T-helper 1 cell treated with Interleukin-12 subunit alpha and Interleukin-12 subunit beta and Interleukin-4 antibody, amounts not matched to agents 30 μg/mL and 1 μg/mL, for 36 hours (primary cell): ENCODE measurements at regions not wholly inside any gene's neighbourhood (a gene's known extent, or its start where the extent isn't known, plus 50 kb on each side); places are given as distances from the start of the nearest gene placed in this dataset.

ENCODE experiments used
- H3K27ac Mint-ChIP-seq: one replicate; pipeline ENCODE4 v1.8.0; 2021; ENCODE audit warnings: mild to moderate bottlenecking, mixed read lengths
- H3K27me3 Mint-ChIP-seq: one replicate; pipeline ENCODE4 v1.8.0; 2021; ENCODE audit warnings: low read depth, mixed read lengths
- H3K36me3 Mint-ChIP-seq: one replicate; pipeline ENCODE4 v1.8.0; 2021; ENCODE audit warnings: low read depth, mixed read lengths
- H3K4me1 Mint-ChIP-seq: one replicate; pipeline ENCODE4 v1.8.0; 2021; ENCODE audit warnings: low read depth, mixed read lengths
- H3K4me3 Mint-ChIP-seq: one replicate; pipeline ENCODE4 v1.8.0; 2021; ENCODE audit warnings: mild to moderate bottlenecking, moderate library complexity, mixed read lengths
- H3K9me3 Mint-ChIP-seq: one replicate; pipeline ENCODE4 v1.8.0; 2021; ENCODE audit warnings: mixed read lengths

GRCh38 chr2:82268446-82268845 lies 1963.9 kb upstream of the LRRTM1 start:
- Mint-ChIP-seq H3K27ac (no peak overlapping the region), H3K27me3 (no peaks in the 10 kb centered on the region), H3K4me1 (no peaks in the 10 kb centered on the region), H3K36me3 (no peaks in the 10 kb centered on the region), H3K9me3 (peaks cover 18% of the 10 kb centered on the region), H3K4me3 (no peak overlapping the region)

DNA sequence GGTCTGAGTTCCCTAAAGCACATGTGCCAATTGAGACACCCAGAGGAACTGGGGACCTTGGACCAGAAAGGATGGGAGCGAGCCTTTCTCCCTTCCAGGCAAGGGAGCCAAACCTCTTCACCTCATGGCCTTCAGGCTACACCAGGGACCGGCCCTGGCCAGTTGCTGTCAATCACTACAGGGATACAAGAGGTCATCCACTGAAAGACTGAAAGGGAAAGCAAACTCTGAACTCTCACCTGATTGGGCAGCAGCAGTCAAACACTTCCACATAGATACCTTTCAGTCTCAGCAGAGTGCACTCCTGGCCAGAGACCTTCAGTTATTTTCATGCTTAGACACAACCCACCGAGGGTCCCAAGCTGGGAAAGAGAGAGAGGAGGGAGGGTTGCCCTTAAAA lies 1956.0 kb upstream of the LRRTM1 start:
- no peak overlapping the region for H3K4me3 Mint-ChIP-seq
- H3K27me3 Mint-ChIP-seq = no peaks in the 10 kb centered on the region
- no peaks in the 10 kb centered on the region for H3K4me1 Mint-ChIP-seq
- no peak overlapping the region for H3K27ac Mint-ChIP-seq
- peaks cover 27% of the 10 kb centered on the region for H3K9me3 Mint-ChIP-seq
- H3K36me3 Mint-ChIP-seq = no peaks in the 10 kb centered on the region

- Mint-ChIP-seq H3K36me3 (no peaks in the 10 kb centered on the region), H3K27me3 (no peaks in the 10 kb centered on the region), H3K27ac (no peak overlapping the region), H3K9me3 (peaks cover 28% of the 10 kb centered on the region), H3K4me1 (no peaks in the 10 kb centered on the region), H3K4me3 (no peak overlapping the region)
Observed at GRCh38 chr2:82259551-82259950, 1955.0 kb upstream of the LRRTM1 start.

- no peaks in the 10 kb centered on the region for H3K4me1 Mint-ChIP-seq
Observed at GRCh38 chr2:82257796-82258555, 1953.4 kb upstream of the LRRTM1 start.

DNA sequence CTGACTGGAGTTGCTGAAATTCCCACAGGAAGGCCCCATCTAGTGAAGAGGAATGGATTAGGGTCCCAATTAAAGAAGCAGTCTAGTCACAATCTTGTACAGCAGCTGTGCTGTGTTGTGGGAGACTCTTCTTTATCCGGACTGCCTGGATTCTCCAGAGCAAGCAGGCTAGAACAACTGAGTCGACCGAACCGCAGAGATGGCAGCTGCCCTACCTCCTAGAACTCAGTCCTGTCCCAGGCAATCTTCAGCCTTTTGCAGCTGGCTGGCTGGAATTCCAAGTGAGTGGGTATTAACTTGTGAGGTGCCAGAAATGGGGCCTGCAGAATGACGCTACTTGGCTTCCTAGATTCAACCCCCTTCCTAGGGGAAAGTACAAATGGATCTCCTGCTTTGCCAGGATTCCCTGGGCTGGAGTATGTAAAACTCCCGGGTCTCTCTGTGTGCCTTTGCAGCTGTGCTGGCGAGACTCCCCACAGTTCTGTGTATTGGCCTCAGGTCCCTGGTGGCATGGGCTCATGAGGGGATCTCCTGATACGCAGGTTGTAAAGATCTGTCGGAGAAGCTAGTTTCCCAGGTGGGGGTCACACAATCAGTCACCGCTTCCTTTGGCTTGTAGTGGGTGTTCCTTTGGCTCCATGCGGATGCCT lies 1952.6 kb upstream of the LRRTM1 start:
- H3K9me3 Mint-ChIP-seq = peaks cover 34% of the 10 kb centered on the region
- H3K36me3 Mint-ChIP-seq = no peaks in the 10 kb centered on the region
- no peaks in the 10 kb centered on the region for H3K4me1 Mint-ChIP-seq
- no peak overlapping the region for H3K4me3 Mint-ChIP-seq
- no peak overlapping the region for H3K27ac Mint-ChIP-seq
- H3K27me3 Mint-ChIP-seq = no peaks in the 10 kb centered on the region

More at GRCh38 chr2:82257796-82258555, 1953.4 kb upstream of the LRRTM1 start:
- Mint-ChIP-seq H3K27ac (no peak overlapping the region), H3K27me3 (no peaks in the 10 kb centered on the region), H3K36me3 (no peaks in the 10 kb centered on the region), H3K4me3 (no peak overlapping the region), H3K9me3 (peaks cover 39% of the 10 kb centered on the region)

DNA sequence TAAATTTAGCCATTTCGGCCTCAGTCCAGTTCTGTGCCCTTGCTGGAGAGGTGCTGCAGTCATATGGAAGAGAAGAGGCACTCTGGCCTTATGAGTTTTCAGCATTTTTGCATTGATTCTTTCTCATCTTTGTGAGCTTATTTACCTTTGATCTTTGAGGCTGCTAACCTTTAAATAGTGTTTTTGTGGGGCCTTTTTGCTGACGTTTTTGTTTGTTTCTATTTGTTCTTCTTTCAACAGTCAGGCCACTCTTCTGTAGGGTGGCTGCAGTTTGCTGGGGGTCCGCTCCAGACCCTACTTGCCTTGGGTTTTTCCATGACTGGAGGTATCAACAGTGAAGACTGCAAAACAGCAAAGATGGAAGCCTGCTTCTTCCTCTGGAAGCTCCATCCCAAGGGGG lies 1951.7 kb upstream of the LRRTM1 start:
- Mint-ChIP-seq H3K27me3 (no peaks in the 10 kb centered on the region), H3K27ac (no peak overlapping the region), H3K9me3 (peaks cover 34% of the 10 kb centered on the region), H3K36me3 (no peaks in the 10 kb centered on the region), H3K4me3 (no peak overlapping the region), H3K4me1 (no peaks in the 10 kb centered on the region)

DNA sequence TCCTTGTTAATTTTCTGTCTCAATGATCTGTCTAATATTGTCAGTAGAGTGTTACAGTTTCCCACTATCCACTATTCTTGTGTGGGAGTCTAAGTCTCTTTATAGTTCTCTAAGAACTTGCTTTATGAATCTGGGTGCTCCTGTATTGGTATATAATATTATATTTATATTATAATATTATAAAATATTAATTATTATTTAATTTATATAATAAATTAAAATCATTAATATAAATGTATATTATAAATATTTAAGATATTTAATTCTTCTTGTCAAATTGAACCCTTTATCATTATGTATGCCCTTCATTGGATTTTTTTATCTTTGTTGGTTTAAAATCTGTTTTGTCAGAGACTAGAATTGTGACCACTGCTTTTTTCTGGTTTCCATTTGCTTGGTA lies 1950.2 kb upstream of the LRRTM1 start:
- Mint-ChIP-seq H3K9me3 (peaks cover 33% of the 10 kb centered on the region), H3K36me3 (no peaks in the 10 kb centered on the region), H3K4me3 (no peak overlapping the region), H3K27ac (no peak overlapping the region), H3K4me1 (no peaks in the 10 kb centered on the region), H3K27me3 (no peaks in the 10 kb centered on the region)

DNA sequence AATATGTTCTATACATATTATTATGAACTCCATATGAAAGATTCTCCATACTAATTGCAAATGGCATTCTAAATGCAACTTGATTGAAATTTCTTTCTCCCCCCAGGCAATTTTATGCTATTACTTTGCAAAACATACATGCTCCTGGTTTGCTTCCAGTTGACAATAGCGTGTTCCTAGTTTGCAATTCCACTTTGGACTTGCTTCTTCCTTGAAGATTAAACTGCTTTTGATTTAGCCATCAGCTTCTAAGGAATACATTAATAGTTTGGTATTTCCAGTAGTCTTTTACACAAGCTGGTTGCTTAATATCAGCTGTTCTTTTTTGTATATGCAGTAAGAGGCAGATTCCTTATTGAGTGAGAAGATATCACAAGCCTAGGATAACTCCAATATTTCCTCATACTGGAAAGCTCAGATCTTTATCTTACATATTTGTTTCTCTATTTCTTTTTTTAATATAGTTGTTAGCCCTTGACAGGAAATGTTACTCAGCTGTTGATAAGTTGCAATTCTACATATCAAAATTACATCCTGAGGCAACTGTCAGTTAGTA lies 1941.7 kb upstream of the LRRTM1 start:
- Mint-ChIP-seq H3K9me3 (peaks cover 29% of the 10 kb centered on the region), H3K27ac (no peak overlapping the region), H3K36me3 (no peaks in the 10 kb centered on the region), H3K4me1 (no peaks in the 10 kb centered on the region), H3K27me3 (no peaks in the 10 kb centered on the region), H3K4me3 (no peak overlapping the region)

GRCh38 chr2:82239176-82239575 lies 1934.6 kb upstream of the LRRTM1 start:
- no peaks in the 10 kb centered on the region for H3K36me3 Mint-ChIP-seq
- no peaks in the 10 kb centered on the region for H3K27me3 Mint-ChIP-seq
- peaks cover 18% of the 10 kb centered on the region for H3K9me3 Mint-ChIP-seq
- H3K27ac Mint-ChIP-seq = no peak overlapping the region
- H3K4me1 Mint-ChIP-seq = no peaks in the 10 kb centered on the region
- no peak overlapping the region for H3K4me3 Mint-ChIP-seq

- no peaks in the 10 kb centered on the region for H3K36me3 Mint-ChIP-seq
- no peak overlapping the region for H3K27ac Mint-ChIP-seq
- no peaks in the 10 kb centered on the region for H3K4me1 Mint-ChIP-seq
- H3K27me3 Mint-ChIP-seq = no peaks in the 10 kb centered on the region
- H3K9me3 Mint-ChIP-seq = peaks cover 18% of the 10 kb centered on the region
- no peak overlapping the region for H3K4me3 Mint-ChIP-seq
Observed at GRCh38 chr2:82237994-82238662, 1933.6 kb upstream of the LRRTM1 start.

GRCh38 chr2:82234283-82234874 lies 1929.8 kb upstream of the LRRTM1 start:
- Mint-ChIP-seq H3K27me3 (no peaks in the 10 kb centered on the region), H3K36me3 (no peaks in the 10 kb centered on the region), H3K4me1 (no peaks in the 10 kb centered on the region), H3K27ac (no peak overlapping the region), H3K9me3 (no peaks in the 10 kb centered on the region), H3K4me3 (no peak overlapping the region)

DNA sequence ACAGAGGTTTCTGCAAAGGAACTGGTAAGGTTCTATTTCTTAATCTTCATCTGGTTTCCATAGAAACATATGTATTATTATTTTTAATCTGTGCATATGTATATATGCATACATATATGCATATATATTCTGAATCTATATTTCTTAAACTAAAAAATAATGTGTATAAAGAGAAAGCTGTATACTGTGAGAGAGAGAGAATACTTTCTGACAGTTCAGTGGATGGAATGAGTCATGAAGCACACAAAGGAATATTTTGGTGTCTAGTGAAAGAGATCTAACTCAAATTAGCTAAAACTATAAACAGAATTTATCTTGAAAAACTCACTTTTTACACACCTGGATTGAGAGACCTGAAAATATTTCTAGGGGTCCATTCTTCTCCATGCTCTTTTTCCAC lies 1929.3 kb upstream of the LRRTM1 start:
- no peak overlapping the region for H3K4me3 Mint-ChIP-seq
- H3K4me1 Mint-ChIP-seq = no peaks in the 10 kb centered on the region
- H3K27me3 Mint-ChIP-seq = no peaks in the 10 kb centered on the region
- no peaks in the 10 kb centered on the region for H3K36me3 Mint-ChIP-seq
- H3K9me3 Mint-ChIP-seq = peaks cover 3% of the 10 kb centered on the region
- no peak overlapping the region for H3K27ac Mint-ChIP-seq

- Mint-ChIP-seq H3K4me1 (no peaks in the 10 kb centered on the region), H3K4me3 (no peak overlapping the region), H3K27me3 (no peaks in the 10 kb centered on the region), H3K27ac (no peak overlapping the region), H3K9me3 (peaks cover 3% of the 10 kb centered on the region), H3K36me3 (no peaks in the 10 kb centered on the region)
Observed at GRCh38 chr2:82230406-82230805, 1925.9 kb upstream of the LRRTM1 start.

DNA sequence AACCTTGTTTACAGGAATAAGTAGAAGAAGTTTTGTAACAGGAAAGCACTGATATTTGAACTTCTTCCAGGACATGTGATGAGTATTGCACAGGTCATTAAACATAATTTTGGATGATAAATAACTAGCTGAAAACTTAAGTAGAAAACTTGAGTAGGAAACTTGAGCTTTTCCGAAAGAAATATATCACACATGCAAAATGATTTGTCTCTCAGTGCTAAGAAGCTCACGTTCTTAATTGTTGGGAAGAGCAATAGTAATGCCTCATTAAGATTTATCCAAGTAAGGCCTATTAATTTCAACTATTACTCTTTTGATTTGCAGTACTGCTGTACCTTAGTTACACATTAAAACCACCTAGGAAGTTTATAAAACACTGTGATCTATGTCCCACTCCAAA lies 1921.9 kb upstream of the LRRTM1 start:
- Mint-ChIP-seq H3K36me3 (no peaks in the 10 kb centered on the region), H3K27ac (no peak overlapping the region), H3K9me3 (peaks cover 12% of the 10 kb centered on the region), H3K4me1 (no peaks in the 10 kb centered on the region), H3K27me3 (no peaks in the 10 kb centered on the region), H3K4me3 (no peak overlapping the region)
